C4-2B (cell line): ENCODE measurements at regions not wholly inside any gene's neighbourhood (a gene's known extent, or its start where the extent isn't known, plus 50 kb on each side); places are given as distances from the start of the nearest gene placed in this dataset.

ENCODE experiments used
- ZFX ChIP-seq: fragments of 450-650 bp; IDR thresholded peaks from 2 replicates; pipeline ENCODE4 v1.6.1; 2017
- TF ChIP-seq, protein P1 (sequence below): fragments of 450-650 bp; conservative IDR thresholded peaks from 2 replicates; pipeline ENCODE4 v1.5.1; 2017; ENCODE audit warnings: mild to moderate bottlenecking

- TF ChIP-seq, protein P1, sequence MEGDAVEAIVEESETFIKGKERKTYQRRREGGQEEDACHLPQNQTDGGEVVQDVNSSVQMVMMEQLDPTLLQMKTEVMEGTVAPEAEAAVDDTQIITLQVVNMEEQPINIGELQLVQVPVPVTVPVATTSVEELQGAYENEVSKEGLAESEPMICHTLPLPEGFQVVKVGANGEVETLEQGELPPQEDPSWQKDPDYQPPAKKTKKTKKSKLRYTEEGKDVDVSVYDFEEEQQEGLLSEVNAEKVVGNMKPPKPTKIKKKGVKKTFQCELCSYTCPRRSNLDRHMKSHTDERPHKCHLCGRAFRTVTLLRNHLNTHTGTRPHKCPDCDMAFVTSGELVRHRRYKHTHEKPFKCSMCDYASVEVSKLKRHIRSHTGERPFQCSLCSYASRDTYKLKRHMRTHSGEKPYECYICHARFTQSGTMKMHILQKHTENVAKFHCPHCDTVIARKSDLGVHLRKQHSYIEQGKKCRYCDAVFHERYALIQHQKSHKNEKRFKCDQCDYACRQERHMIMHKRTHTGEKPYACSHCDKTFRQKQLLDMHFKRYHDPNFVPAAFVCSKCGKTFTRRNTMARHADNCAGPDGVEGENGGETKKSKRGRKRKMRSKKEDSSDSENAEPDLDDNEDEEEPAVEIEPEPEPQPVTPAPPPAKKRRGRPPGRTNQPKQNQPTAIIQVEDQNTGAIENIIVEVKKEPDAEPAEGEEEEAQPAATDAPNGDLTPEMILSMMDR, result no peak
- TF ChIP-seq ZFX, result no peak
Observed at GRCh38 chr1:81020506-81020905, 780.2 kb upstream of the ADGRL2 start.
